HG03025 (cell line): ENCODE measurements at regions not wholly inside any gene's neighbourhood (a gene's known extent, or its start where the extent isn't known, plus 50 kb on each side); places are given as distances from the start of the nearest gene placed in this dataset.
"Not testable (repeated sequence)": the region's sequence is repeated elsewhere in the genome, so short reads cannot be mapped to it uniquely, and the experiment has no call there.

Experiments used
- ATAC-seq: cut with Tn5 transposase; IDR thresholded peaks from one replicate; pipeline ENCODE4 v1.9.1; 2021; ENCODE audit warnings: mild to moderate bottlenecking, moderate library complexity; ENCODE audit not compliant: unreplicated experiment, low FRiP score

DNA sequence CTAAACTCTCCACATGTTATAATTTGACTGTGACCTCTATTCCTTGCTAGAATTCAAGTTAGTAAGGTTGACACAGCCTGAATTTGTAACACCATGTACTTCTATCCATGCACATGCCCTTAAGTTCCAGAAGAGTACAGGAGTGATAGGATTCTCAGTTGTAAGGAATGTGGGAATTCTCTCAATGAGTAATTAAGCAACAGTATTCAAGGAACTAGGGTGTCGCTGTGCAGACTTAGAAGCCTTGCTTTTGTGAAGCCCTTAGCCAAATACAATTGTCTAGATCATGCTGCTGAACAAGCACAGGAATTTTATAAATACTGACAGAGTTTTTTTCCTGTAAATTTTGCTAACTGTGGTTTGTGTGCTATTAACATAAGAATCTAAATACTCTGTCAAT, 276.3 kb upstream of the PTBP2 start:
- ATAC-seq = no peak

DNA sequence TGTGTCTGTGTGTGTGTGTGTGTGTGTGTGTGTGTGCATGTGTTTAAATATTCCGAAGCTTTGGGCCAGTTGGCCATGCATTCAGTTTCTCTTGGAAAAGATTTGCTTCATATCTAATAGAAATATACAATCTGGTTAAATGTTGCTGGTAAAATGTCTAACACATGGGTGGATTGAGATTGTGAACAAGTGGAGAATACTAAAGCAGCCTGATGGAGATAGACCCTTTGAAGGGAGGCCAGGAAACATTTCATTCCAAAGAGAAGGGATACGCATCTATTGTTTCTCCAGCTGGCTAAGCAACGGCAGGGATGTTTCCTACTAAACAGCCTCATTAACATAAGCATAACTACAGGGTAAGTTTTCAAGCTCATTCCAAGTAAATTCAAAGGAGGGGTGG, 257.5 kb upstream of the PTBP2 start:
- no peak for ATAC-seq

DNA sequence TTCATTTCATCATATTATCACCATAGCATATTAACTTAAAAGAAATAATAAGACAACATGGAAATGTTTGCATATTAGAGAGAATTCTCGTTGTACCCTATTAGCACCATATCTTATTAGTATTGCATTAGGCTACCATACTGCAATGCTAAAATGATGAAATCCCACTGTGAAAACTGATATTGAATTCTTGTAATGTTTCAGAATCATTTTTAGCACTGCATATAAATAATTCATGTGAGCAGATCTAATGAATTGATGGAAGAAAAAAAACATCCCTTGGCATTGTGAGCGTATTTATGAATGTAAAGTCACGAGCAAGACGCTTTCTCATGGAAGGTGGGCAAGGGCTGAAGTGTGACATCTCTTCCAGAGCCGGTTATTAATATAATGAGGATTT, 257.1 kb upstream of the PTBP2 start:
- no peak for ATAC-seq

DNA sequence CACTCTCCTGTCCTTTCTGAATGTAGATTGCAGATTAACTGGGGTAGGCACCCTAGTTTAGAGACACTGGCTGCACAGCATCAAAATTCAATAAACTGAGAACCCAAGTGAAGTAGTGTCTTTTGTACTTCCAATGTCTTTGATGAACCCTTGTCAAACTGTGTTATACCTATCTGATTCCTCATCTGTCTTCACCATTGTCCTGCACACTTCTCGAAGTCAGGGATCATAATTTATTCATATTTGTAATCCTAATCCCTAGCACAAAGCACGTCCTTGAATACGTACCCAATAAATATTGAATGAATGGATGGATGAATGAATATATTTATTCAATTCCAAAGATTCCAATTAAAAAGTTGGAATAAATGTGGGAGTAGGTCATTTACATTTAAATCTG, 256.6 kb upstream of the PTBP2 start:
- ATAC-seq = no peak

DNA sequence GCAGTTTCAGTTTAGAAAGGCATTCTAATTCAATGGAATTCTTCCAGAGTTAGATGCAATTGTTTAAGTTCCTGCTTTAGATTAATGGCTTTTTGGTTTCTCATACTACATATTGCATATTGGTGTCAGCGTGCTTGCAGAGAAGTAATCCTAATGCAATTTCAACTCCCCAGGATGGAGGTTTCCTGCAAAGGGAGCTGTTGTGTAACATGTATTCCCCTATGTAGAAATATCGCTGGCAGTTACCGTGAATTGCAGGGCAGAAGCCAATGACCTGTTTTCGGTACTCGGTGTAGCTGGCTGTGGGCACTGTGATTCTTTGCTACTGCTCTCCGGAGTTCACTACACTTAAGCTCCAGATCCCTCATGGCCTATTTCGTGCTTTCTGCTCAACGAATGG, 256.1 kb upstream of the PTBP2 start:
- ATAC-seq = no peak

DNA sequence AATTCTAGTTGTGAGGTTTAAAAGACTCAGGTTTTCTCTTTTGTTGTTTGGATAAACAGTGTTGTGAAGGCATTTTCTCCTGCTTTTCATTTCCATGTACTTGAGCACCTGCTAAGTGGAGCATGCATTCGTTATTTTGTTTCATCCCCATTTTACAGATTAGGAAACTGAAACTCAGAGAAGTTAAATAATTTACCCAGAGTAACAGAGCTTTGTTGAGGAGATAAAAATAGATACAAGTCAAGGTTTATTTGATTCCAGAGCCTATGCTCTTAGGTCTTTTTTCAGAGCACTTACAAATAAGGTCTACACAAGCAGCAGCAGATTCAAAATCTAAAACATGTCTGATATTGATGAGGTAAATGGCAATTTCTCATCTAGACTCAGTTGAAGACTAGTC, 254.7 kb upstream of the PTBP2 start:
- ATAC-seq = no peak

DNA sequence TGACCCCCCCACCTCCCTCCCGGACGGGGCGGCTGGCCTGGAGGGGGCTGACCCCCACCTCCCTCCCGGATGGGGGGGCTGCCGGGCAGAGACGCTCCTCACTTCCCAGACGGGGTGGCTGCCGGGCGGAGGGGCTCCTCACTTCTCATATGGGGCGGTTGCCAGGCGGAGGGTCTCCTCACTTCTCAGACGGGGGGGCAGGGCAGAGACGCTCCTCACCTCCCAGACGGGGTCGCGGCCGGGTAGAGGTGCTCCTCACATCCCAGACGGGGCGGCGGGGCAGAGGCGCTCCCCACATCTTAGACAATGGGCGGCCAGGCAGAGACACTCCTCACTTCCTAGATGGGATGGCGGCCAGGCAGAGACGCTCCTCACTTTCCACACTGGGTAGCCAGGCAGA, 251.9 kb upstream of the PTBP2 start:
- ATAC-seq = not testable (repeated sequence)

DNA sequence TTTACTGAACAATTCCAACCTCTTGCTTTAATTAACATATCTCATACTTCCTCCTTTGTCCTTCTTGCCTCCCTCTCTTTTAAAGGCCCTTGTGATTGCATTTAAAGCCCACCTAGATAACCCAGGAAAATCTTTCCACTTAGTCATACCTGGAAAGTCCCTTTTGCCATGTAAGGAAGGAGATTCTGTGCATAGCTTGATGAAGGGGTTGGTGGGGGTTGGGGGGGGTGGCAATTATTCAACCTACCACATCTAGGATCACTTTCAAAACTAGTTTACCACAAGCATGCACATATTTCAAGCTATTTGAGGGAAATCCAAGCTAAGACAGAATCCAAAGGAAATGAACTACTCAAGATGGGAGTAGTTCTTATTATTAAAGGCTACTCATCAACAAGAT, 249.1 kb upstream of the PTBP2 start:
- no peak for ATAC-seq

DNA sequence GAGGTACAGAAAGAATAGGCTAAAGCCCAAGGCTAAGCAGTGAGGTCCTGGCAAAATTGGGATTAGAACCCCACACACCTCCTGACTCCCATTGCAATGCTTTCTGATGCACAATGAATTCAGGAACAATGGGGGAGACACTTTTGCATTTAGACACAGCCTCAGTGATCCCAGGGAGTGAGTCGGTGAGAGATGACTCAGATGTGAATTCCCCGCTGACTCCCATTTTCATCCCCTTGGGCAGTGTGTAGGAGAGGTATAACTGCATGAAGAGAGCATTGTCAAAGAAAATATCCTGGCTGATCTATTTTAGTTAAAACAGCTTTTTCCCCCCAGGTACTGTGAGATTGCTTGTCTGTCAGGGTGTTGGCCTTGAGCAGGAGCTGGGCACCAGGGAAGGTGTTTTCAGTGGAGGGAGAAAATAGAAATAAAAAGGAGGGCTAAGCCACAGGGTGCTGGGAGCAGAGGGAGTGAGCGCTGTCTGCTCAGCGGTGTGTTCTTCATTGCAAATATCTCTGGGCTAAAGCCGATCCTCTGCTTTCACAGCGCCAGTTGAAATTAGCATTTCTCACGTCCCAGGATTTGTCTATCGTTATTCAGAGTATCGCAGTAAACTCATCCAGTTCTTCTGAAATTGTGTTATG, 247.7 kb upstream of the PTBP2 start:
- no peak for ATAC-seq

DNA sequence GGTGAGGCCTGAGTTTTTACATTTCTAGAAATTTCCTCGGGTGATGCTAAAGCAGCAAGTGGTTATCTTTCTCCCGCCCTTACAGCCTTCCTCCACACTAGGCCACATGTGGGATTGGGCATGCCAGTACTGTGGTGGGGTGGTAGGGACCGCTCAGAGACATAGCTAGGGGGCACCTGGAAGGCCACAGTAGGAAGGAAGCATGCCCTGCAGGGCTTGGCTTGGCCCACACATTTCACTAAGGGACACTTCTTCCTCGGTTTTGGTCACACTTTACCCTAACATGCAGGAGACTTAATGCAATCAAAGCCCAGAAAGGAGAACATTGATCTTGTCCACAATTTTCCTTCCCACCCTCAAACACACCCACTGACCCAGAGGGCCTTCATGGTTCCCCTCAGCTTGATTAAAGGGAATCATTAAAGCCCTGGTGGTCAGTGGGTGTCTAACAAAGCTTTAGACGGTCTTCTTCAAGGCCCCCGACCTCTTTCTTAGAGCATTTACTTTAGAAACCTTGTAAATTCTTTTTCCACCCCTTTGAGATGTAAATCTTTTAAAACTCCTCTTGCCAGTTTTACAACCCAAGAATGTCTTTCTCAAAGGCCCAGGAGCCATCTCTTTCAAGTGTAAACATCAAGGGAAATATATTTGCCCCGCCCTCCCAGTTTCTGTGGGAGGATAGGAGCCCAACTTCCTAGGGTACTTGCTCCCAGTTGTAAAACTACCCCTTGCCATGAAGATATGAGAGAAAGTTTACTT, 246.4 kb upstream of the PTBP2 start:
- ATAC-seq = no peak

DNA sequence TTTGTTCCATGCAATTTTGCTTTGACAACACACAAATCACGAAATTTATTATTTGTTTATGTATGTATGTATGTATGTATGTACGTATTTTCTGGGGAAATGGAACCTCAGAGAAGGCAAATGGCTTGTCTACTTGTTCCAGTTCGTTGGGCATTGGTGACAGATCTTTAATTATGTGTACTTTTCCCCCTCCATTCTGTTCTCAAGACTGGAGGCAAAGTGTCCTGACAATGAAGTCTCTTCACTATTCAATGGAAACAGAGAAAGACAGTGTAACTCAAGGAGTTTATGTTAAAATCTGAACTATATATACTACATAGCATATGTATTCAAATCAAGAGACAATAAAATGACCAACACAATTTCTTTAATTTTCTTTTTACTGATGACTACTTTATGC, 245.7 kb upstream of the PTBP2 start:
- ATAC-seq = no peak

DNA sequence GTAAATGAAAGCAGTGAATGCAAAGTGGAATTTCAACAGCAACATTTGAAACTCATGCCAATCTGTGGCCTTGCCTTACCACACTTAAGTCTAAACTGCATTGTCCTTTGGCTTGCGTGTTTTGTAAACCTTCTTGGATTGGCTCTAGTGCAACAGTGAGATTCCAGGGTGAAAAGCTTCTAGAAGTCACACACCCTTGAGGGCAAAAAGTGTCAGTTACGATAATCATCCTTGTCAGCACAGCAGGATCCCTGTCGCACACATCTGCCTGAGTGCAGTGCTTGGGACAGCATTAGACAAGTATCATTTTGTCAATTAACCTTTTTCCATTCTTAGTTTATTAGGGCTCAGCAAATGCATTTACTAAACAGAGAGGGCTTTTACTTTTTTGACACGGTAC, 243.4 kb upstream of the PTBP2 start:
- no peak for ATAC-seq

DNA sequence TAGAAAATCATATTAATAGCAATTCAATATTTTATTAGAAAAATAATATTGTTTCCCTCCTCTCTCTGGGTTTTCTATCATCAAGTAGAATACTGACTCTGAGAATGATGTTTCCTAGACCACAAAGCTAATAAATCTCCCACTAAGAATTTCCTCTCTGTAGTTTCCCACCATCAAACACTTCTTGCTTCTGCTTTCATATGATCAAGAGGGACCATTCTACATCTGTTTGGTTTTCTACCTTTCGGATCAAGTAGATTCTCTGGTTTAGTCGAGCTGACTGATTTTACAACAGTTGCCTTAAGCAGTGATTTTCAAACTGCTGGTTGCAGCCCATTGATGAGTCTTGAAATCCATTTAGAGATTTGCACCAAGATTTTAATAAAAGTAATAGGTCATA, 240.2 kb upstream of the PTBP2 start:
- no peak for ATAC-seq

DNA sequence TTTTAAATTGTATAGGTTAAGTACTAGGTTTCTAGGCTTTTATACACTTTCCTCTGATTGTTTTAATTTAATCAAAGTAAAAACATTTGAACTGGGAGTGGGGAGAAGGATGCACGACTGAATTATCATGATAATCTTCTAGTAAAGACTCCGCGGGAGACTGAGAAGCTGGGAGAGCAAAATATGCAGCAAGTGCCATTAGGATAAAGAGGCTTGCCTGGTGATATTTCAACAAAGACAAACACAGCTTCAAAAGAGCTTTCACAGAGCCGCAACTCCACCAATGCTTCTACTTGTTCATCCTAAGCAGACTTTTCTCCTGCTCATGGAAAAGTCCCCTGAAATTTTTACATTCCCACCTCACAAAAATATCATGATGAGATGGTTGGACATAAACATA, 239.0 kb upstream of the PTBP2 start:
- no peak for ATAC-seq

DNA sequence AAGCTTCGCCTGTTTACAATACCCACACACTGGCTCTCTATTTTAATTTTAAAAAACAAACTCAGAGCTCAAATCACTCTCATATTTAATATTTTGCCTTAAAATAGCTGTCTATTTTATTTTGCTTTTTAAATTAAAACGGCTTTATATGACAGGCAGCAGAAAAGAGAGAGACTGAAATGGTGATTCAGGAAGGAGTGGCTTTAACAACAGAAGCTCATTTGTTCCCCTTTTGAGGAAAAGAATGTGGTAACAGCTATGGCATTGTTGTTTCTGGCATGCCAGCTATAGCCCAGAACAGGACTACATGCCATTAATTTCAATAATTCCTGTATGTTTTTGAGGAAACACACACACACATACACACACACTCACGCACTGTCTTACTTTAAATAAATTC, 234.2 kb upstream of the PTBP2 start:
- ATAC-seq = no peak

DNA sequence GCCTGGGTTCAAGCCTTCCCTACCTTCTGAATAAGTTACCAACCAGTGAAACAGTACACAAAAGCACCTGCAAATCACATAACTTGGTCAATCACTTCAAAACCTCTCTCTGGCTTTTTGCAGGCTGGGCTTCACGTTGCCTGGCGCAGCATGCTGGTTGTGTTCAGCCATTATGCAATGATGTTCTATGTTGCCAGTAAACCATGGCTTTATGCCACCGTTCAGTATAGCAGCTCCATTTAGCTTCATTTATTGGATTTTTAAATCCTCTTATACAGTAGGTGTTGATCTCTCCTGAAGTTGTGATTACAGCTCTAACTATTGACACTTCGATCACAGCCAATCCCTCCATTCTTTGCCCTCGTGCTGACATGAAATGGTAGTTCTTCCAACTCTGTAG, 233.6 kb upstream of the PTBP2 start:
- no peak for ATAC-seq

DNA sequence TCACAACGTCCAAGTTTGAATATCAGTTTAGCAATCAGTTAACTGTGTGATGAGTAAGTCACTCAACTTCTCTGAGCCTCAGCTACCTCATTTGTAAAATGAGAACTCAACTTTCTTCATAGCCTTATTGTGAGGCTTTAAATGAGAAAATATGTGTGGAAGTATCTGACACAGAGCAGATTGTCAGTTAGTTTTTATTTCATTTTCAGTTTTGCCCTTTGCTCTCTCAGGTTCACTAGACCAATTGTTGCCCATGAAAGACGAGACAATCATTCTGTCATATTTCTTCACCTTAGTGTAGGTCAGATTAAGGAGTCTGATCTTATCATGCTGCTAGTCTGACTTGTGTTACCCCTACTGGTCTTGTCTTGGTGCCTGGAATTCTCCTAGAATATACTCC, 232.8 kb upstream of the PTBP2 start:
- no peak for ATAC-seq

DNA sequence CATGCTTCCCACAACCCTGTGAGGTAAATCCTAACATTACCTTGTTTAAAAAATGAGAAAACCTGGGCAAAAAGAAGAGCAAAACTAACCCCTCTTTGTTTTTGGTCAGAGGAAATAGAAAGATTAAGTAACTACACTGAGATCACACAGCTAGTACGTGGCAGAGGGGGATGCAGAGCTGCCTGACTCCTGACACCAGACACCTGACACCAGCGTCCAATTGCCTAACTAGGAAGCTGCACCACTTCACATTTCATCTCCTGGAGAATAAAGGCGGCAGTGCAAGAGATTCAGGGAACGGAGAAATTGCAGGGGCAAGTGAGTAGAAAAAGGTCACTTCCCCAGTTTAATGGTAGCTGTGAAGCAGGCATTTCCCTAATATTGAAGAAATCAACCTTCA, 229.3 kb upstream of the PTBP2 start:
- no peak for ATAC-seq

DNA sequence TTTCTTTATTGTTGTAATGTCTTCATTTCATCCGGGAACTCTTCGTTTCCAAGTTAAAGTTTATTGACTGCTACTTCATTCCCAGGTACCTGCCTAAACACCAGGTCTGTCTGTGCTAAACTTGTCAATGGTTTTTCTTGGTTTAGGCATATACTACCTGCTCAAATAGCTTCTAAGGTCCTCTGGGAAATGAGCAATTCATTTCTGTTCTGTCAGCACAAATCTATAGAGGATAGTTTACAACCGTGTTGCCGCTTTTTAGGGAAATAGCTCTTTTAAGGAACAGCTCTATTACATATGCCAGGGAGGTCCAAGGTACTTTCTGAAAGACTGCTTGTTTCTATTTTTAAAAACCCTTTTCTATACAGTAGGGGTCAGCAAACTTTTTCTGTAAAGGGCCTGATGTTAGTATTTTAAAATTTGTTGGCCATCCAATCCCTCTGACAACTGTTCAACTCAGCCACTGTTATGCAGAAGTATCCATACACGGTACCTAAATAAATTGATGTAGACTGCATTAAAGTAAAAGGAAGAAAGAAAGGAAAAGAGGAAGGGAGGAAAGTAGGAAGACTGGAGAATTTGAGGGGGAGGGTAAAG, 222.7 kb upstream of the PTBP2 start:
- no peak for ATAC-seq

DNA sequence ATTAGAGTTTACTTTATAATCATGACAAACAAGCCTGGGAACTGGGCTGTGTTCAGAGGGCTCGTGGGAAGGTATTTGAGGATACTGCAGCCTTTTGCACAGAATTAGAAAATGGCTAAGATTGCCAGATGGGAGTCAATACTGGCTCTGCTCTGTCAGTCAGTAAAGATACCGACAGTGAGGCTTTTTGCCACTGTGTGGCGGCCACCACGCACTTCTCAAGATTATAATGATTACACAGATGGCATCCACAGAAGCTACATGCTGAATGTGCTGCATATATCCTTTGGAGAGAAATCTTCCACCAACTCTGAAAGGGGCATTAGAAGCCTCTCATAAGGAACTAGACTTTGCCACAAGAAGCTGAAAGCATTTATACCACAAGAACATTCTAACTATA, 213.4 kb upstream of the PTBP2 start:
- no peak for ATAC-seq

DNA sequence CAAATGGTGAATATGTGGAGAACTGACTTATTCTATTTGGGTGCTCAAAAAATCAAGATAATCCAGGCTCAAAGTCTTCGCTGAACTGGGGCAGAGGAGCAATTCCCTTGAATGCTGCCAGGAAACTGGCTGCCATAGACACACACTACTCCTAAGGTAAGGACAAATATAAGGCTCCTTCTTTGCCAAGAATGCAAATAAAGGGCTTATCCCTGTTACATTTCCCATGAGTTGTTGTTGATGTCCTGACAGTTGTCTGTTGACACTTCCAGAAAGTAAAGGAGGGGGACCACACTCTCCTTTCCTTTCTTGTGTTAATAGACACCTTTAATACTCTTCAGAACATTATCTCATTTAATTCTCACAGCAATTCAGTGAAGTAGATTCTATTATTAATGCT, 212.2 kb upstream of the PTBP2 start:
- no peak for ATAC-seq

DNA sequence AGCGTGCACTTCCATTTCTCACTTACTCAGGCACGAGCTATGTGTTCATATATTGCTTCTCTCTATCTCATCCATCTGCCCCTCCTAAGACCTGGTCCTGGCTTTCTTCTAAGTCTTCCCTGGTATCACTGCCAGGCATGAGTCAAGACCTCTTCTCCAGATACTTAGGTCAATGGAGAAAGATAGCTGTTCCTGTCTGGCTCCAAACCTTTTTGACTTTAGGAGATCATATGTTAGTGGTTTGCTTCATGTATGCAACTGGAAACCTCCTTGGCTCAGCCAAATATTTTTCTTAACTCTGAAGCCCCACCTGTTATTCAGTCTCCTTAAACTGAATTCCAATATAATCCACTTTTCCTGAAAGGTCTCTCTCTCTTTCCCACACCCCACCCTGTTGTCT, 211.6 kb upstream of the PTBP2 start:
- ATAC-seq = no peak
